Heart left ventricle (tissue), 16 donors: ENCODE measurements at regions not wholly inside any gene's neighbourhood (a gene's known extent, or its start where the extent isn't known, plus 50 kb on each side); places are given as distances from the start of the nearest gene placed in this dataset.

ENCODE experiments used
- ATAC-seq, 4 donors: fragments of 200-7000 bp; cut with Tn5 transposase; one replicate each; pipeline ENCODE4 v1.9.1; 2020 to 2022; ENCODE audit warnings: moderate library complexity in 4 of 4, mild to moderate bottlenecking in 3 of 4, moderate number of reproducible peaks in 1 of 4
- DNase-seq, 5 donors: peaks; one replicate each; pipeline ENCODE4 v3.0.0-alpha.2; 2020
- H3K27ac ChIP-seq, 12 donors: fragments of 200-600 bp; sonication (generic) in 4 of 12; one replicate each; pipeline versions ENCODE4 v1.5.0 to v1.8.0; 2016 to 2022; ENCODE audit warnings: mild to moderate bottlenecking in 2 of 12
- H3K27me3 ChIP-seq, 9 donors: fragments of 200-600 bp; sonication (generic) in 2 of 9; one replicate each; pipeline versions ENCODE4 v1.5.1 to v1.8.0; 2016 to 2022; ENCODE audit warnings: mild to moderate bottlenecking in 3 of 9
- H3K36me3 ChIP-seq, 9 donors: fragments of 200-600 bp; sonication (generic) in 2 of 9; one replicate each; pipeline versions ENCODE4 v1.5.0 to v1.8.0; 2018 to 2022; ENCODE audit warnings: mild to moderate bottlenecking in 2 of 9
- H3K4me1 ChIP-seq, 12 donors: fragments of 200-600 bp; sonication (generic) in 4 of 12; one replicate each; pipeline versions ENCODE4 v1.5.0 to v1.8.0; 2016 to 2022; ENCODE audit warnings: mild to moderate bottlenecking in 3 of 12
- H3K4me3 ChIP-seq, 12 donors: fragments of 200-600 bp; sonication (generic) in 4 of 12; one replicate each; pipeline versions ENCODE4 v1.5.0 to v1.8.0; 2017 to 2022; ENCODE audit warnings: mild to moderate bottlenecking in 9 of 12, moderate library complexity in 4 of 12
- H3K9me3 ChIP-seq, 12 donors: fragments of 200-600 bp; sonication (generic) in 4 of 12; one replicate each; pipeline versions ENCODE4 v1.5.0 to v1.8.0; 2016 to 2022; ENCODE audit warnings: mild to moderate bottlenecking in 1 of 12
- CTCF ChIP-seq, 12 donors: fragments of 200-600 bp; sonication (generic) in 4 of 12; IDR thresholded peaks; one replicate each; pipeline versions ENCODE4 v1.5.0 to v1.8.0; 2018 to 2022; ENCODE audit warnings: antibody characterized with exemption in 12 of 12, mild to moderate bottlenecking in 5 of 12
- POLR2A ChIP-seq, 2 donors: fragments of 450-650 bp; IDR thresholded peaks; one replicate each; pipeline ENCODE4 v1.6.1; 2017; ENCODE audit warnings: antibody characterized with exemption in 2 of 2, mild to moderate bottlenecking in 2 of 2, moderate library complexity in 2 of 2
- WGBS, 4 donors: extraction: QIAGEN DNeasy Blood & Tissue Kit in 2 of 4; methylation state at CpG; one replicate each; pipeline versions ENCODE4 v1.1.5 to v1.1.7; 2013 to 2018; 5-methylcytosine and 5-hydroxymethylcytosine counted together
- intact Hi-C, 10 donors: fragments of 100-400 bp; cut with DNase I; formaldehyde crosslinking; loops; one replicate each; pipeline versions ENCODE4 v1.11.1 to v1.14.2; 2022
- donor health status: ischemic (EF 13 %, LVEDD 7.1; RV severe dilation, severe dysfunction).
- donor health status: healthy with polysubstance abuse.
- donor health status: DM: no; HTN: yes; CAD: no.
- donor health status: DM: no; HTN: no; CAD: no.
- donor health status: ischemic (EF 25% LVEDD 6.9; RV normal size, moderate dysfunction).
- donor health status: ischemic (EF 25% LVEDD 5.7; RV mildly dilated, moderate dysfunction).
- donor health status: healthy.
- donor health status: DM: yes; HTN: yes; CAD: no.
- donor health status: ischemic (EF 35%, LVEDD 5.7; RV mildly dilated, moderate dysfunction).
- donor health status: nonischemic (EF 11% LVEDD 7.7; RV severe dilation, severe dysfunction).
- donor health status: DM: yes; HTN: yes; CAD: no.
- donor health status: PGD.
- donor health status: ischemic (EF 29% LVEDD 5.4; RV normal size, mild dysfunction).
- donor health status: nonischemic (EF 23%, LVEDD 6.1; RV moderate dilation, normal function).

- no peak overlapping the region for H3K4me3 ChIP-seq
- H3K27me3 ChIP-seq = no peaks in the 10 kb centered on the region
- no peak for DNase-seq
- intact Hi-C loops = no loop called here
- H3K9me3 ChIP-seq = no peaks in the 10 kb centered on the region
- H3K36me3 ChIP-seq = no peaks in the 10 kb centered on the region
- no peak overlapping the region for H3K27ac ChIP-seq
- 76 to 91% (median 87%) methylated on average over 5 of the region's 5 CpGs for WGBS, 4 donors
- TF ChIP-seq CTCF (IDR thresholded peaks at IDR 0.05) = no peak
- H3K4me1 ChIP-seq = peaks cover 0 to 26% (median 4%) of the 10 kb centered on the region in 12 donors
- no peak for ATAC-seq
These were observed 55.7 kb upstream of the KCNE2 start for GRCh38 chr21:34307991-34308532.

GRCh38 chr21:34311561-34312330, 52.1 kb upstream of the KCNE2 start:
- H3K4me3 ChIP-seq = no peak overlapping the region
- 72 to 79% (median 73%) methylated on average over 12 of the region's 12 CpGs for WGBS, 4 donors
- H3K27me3 ChIP-seq = no peaks in the 10 kb centered on the region
- peak overlapping the region in 3 of 12 donors; percentile 2 to 54 (median 44) for H3K27ac ChIP-seq
- H3K9me3 ChIP-seq = no peaks in the 10 kb centered on the region
- no peak for TF ChIP-seq POLR2A (IDR thresholded peaks at IDR 0.05)
- TF ChIP-seq CTCF (IDR thresholded peaks at IDR 0.05) = no peak
- ATAC-seq (peak in 3 of 4 donors; percentile 34 to 56 (median 35)), DNase-seq (peak in 1 of 5 donors; percentile 30)
- no peaks in the 10 kb centered on the region for H3K36me3 ChIP-seq
- intact Hi-C loops = loop anchor here in 1 of 10 donors (10.0 kb wide), 1 partner anchor 107 kb away; no protein-coding TSS in a partner anchor
- H3K4me1 ChIP-seq = peaks cover 0 to 17% (median 0%) of the 10 kb centered on the region in 12 donors

- Histone ChIP-seq H3K27me3 (no peaks in the 10 kb centered on the region), H3K4me1 (peaks cover 0 to 17% (median 0%) of the 10 kb centered on the region in 12 donors), H3K4me3 (no peak overlapping the region), H3K27ac (no peak overlapping the region), H3K9me3 (no peaks in the 10 kb centered on the region), H3K36me3 (no peaks in the 10 kb centered on the region)
- TF ChIP-seq CTCF (IDR thresholded peaks at IDR 0.05) (no peak), POLR2A (IDR thresholded peaks at IDR 0.05) (no peak)
- ATAC-seq = no peak
- intact Hi-C loops = loop anchor here in 1 of 10 donors (10.0 kb wide), 1 partner anchor 108 kb away; no protein-coding TSS in a partner anchor
- DNase-seq = no peak
- WGBS, 4 donors = 33 to 47% (median 39%) methylated on average over 1 of the region's 1 CpG
These were observed 50.7 kb upstream of the KCNE2 start for GRCh38 chr21:34313116-34313515.
